ENCODE measurements at regions not wholly inside any gene's neighbourhood (a gene's known extent, or its start where the extent isn't known, plus 50 kb on each side); places are given as distances from the start of the nearest gene placed in this dataset.

- DNase-seq = no peak
- no peak overlapping the region for H3K9ac ChIP-seq (ENCODE audit: extremely low read depth, low read length, poor library complexity, severe bottlenecking)
- H3K27ac Mint-ChIP-seq = no peak overlapping the region
- H3K36me3 ChIP-seq (ENCODE audit: control insufficient read depth, insufficient read depth, low read length) = no peaks in the 10 kb centered on the region
- no peaks in the 10 kb centered on the region for H3K27me3 ChIP-seq (ENCODE audit: control insufficient read depth, insufficient read depth, low read length, poor library complexity, severe bottlenecking)
- H3K4me1 ChIP-seq (ENCODE audit: control insufficient read depth, insufficient read depth, low read length) = no peaks in the 10 kb centered on the region
- H3K27ac ChIP-seq (ENCODE audit: low read depth, low read length) = no peak overlapping the region
- TF ChIP-seq CTCF (conservative IDR thresholded peaks at IDR 0.05) = no peak
- no peak overlapping the region for H3K4me3 Mint-ChIP-seq
- H3K27me3 Mint-ChIP-seq (ENCODE audit: insufficient read depth) = no peaks in the 10 kb centered on the region
- no peaks in the 10 kb centered on the region for H3K36me3 Mint-ChIP-seq (ENCODE audit: low read depth)
- H3K9me3 Mint-ChIP-seq = peaks cover 4% of the 10 kb centered on the region
- WGBS, 2 experiments (ENCODE audit: insufficient coverage in 1 of 2, insufficient read length in 1 of 2) = 94 to 97% methylated on average over 5 of the region's 5 CpGs
- H3K4me3 ChIP-seq (ENCODE audit: low read length) = no peak overlapping the region
- H3K9me3 ChIP-seq (ENCODE audit: control insufficient read depth, low read length) = peaks cover 6% of the 10 kb centered on the region
- H3K4me1 Mint-ChIP-seq = no peaks in the 10 kb centered on the region
Observed at GRCh38 chr14:41235466-41235865, 371.2 kb upstream of the LRFN5 start.

GRCh38 chr14:41230683-41231082 lies 376.0 kb upstream of the LRFN5 start:
- H3K27me3 Mint-ChIP-seq (ENCODE audit: insufficient read depth) = no peaks in the 10 kb centered on the region
- H3K27ac ChIP-seq (ENCODE audit: low read depth, low read length) = no peak overlapping the region
- no peaks in the 10 kb centered on the region for H3K4me1 ChIP-seq (ENCODE audit: control insufficient read depth, insufficient read depth, low read length)
- H3K27me3 ChIP-seq (ENCODE audit: control insufficient read depth, insufficient read depth, low read length, poor library complexity, severe bottlenecking) = no peaks in the 10 kb centered on the region
- WGBS, 2 experiments (ENCODE audit: insufficient coverage in 1 of 2, insufficient read length in 1 of 2) = 89 to 100% methylated on average over 1 to 2 of the region's 2 CpGs
- no peak for TF ChIP-seq CTCF (conservative IDR thresholded peaks at IDR 0.05)
- no peaks in the 10 kb centered on the region for H3K36me3 ChIP-seq (ENCODE audit: control insufficient read depth, insufficient read depth, low read length)
- no peak for DNase-seq
- H3K4me1 Mint-ChIP-seq = peaks cover 3% of the 10 kb centered on the region
- H3K4me3 ChIP-seq (ENCODE audit: low read length) = no peak overlapping the region
- H3K4me3 Mint-ChIP-seq = no peak overlapping the region
- H3K36me3 Mint-ChIP-seq (ENCODE audit: low read depth) = no peaks in the 10 kb centered on the region
- no peaks in the 10 kb centered on the region for H3K9me3 ChIP-seq (ENCODE audit: control insufficient read depth, low read length)
- H3K9ac ChIP-seq (ENCODE audit: extremely low read depth, low read length, poor library complexity, severe bottlenecking) = no peak overlapping the region
- H3K27ac Mint-ChIP-seq = no peak overlapping the region
- H3K9me3 Mint-ChIP-seq = no peaks in the 10 kb centered on the region

GRCh38 chr14:41229824-41230223 lies 376.9 kb upstream of the LRFN5 start:
- no peak overlapping the region for H3K9ac ChIP-seq (ENCODE audit: extremely low read depth, low read length, poor library complexity, severe bottlenecking)
- Mint-ChIP-seq H3K36me3 (ENCODE audit: low read depth) (no peaks in the 10 kb centered on the region), H3K27me3 (ENCODE audit: insufficient read depth) (no peaks in the 10 kb centered on the region), H3K9me3 (no peaks in the 10 kb centered on the region), H3K4me1 (peaks cover 3% of the 10 kb centered on the region), H3K4me3 (no peak overlapping the region), H3K27ac (no peak overlapping the region)
- no peak overlapping the region for H3K4me3 ChIP-seq (ENCODE audit: low read length)
- no peak for TF ChIP-seq CTCF (conservative IDR thresholded peaks at IDR 0.05)
- no peaks in the 10 kb centered on the region for H3K27me3 ChIP-seq (ENCODE audit: control insufficient read depth, insufficient read depth, low read length, poor library complexity, severe bottlenecking)
- no peak for DNase-seq
- H3K36me3 ChIP-seq (ENCODE audit: control insufficient read depth, insufficient read depth, low read length) = no peaks in the 10 kb centered on the region
- no peaks in the 10 kb centered on the region for H3K4me1 ChIP-seq (ENCODE audit: control insufficient read depth, insufficient read depth, low read length)
- no peaks in the 10 kb centered on the region for H3K9me3 ChIP-seq (ENCODE audit: control insufficient read depth, low read length)
- 90% methylated on average over 2 of the region's 2 CpGs for WGBS, 2 experiments (ENCODE audit: insufficient coverage in 1 of 2, insufficient read length in 1 of 2)
- H3K27ac ChIP-seq (ENCODE audit: low read depth, low read length) = no peak overlapping the region
